HEK293 (cell line): ENCODE measurements at regions not wholly inside any gene's neighbourhood (a gene's known extent, or its start where the extent isn't known, plus 50 kb on each side); places are given as distances from the start of the nearest gene placed in this dataset.

Experiments
- RBAK ChIP-seq: fragments of 450-650 bp; formaldehyde crosslinking; IDR thresholded peaks from 2 replicates; pipeline ENCODE4 v1.5.1; 2016; ENCODE audit warnings: missing biosample characterization, missing genetic modification characterization
- ZBTB8A ChIP-seq: fragments of 450-650 bp; formaldehyde crosslinking; IDR thresholded peaks from 2 replicates; pipeline ENCODE4 v1.5.1; 2016; ENCODE audit warnings: missing biosample characterization, missing genetic modification characterization
- ZNF138 ChIP-seq: fragments of 450-650 bp; formaldehyde crosslinking; IDR thresholded peaks from 2 replicates; pipeline ENCODE4 v1.5.1; 2016; ENCODE audit warnings: missing biosample characterization, missing genetic modification characterization, borderline replicate concordance
- ZNF140 ChIP-seq: fragments of 450-650 bp; formaldehyde crosslinking; IDR thresholded peaks from 2 replicates; pipeline ENCODE4 v1.5.1; 2016; ENCODE audit warnings: missing biosample characterization, missing genetic modification characterization
- ZNF2 ChIP-seq: fragments of 450-650 bp; formaldehyde crosslinking; IDR thresholded peaks from 2 replicates; pipeline ENCODE4 v1.5.1; 2016; ENCODE audit warnings: missing biosample characterization, missing genetic modification characterization
- ZNF24 ChIP-seq: fragments of 450-650 bp; formaldehyde crosslinking; IDR thresholded peaks from 2 replicates; pipeline ENCODE4 v1.5.1; 2016; ENCODE audit warnings: missing biosample characterization, missing genetic modification characterization
- ZNF629 ChIP-seq: fragments of 450-650 bp; formaldehyde crosslinking; IDR thresholded peaks from 2 replicates; pipeline ENCODE4 v1.5.1; 2017; ENCODE audit warnings: missing biosample characterization, missing genetic modification characterization
- ZNF837 ChIP-seq: fragments of 450-650 bp; formaldehyde crosslinking; IDR thresholded peaks from 2 replicates; pipeline ENCODE4 v1.5.1; 2016; ENCODE audit warnings: missing biosample characterization, missing genetic modification characterization
- TF ChIP-seq, protein P1 (sequence below): fragments of 450-650 bp; formaldehyde crosslinking; IDR thresholded peaks from 2 replicates; pipeline ENCODE4 v1.5.1; 2016; ENCODE audit warnings: missing biosample characterization, missing genetic modification characterization
- TF ChIP-seq, protein P2 (sequence below): fragments of 450-650 bp; formaldehyde crosslinking; IDR thresholded peaks from 2 replicates; pipeline ENCODE4 v1.5.1; 2016; ENCODE audit warnings: missing biosample characterization, missing genetic modification characterization, borderline replicate concordance

DNA sequence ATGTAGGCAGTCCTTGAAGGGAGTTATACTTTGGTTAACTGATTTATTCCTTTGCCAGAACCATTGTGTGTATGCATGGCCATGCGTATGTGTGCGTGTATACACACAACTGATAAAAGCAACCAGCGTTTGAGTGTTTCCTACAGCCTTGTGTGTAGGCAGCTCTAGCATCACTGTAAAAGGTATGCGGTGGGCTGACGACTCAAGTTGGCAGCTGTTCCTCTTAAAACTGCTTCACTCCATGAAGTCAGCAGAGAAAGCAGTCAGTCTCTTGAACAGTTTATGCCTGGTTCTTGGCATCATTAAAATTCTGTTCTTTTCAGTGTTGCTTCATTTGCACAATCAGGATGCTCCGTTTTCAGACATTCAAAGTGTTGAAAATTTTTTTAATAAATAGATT, 103.5 kb upstream of the FRMPD4 start:
- TF ChIP-seq, protein P1, sequence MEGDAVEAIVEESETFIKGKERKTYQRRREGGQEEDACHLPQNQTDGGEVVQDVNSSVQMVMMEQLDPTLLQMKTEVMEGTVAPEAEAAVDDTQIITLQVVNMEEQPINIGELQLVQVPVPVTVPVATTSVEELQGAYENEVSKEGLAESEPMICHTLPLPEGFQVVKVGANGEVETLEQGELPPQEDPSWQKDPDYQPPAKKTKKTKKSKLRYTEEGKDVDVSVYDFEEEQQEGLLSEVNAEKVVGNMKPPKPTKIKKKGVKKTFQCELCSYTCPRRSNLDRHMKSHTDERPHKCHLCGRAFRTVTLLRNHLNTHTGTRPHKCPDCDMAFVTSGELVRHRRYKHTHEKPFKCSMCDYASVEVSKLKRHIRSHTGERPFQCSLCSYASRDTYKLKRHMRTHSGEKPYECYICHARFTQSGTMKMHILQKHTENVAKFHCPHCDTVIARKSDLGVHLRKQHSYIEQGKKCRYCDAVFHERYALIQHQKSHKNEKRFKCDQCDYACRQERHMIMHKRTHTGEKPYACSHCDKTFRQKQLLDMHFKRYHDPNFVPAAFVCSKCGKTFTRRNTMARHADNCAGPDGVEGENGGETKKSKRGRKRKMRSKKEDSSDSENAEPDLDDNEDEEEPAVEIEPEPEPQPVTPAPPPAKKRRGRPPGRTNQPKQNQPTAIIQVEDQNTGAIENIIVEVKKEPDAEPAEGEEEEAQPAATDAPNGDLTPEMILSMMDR (tag by site-specific recombination) = no peak
- TF ChIP-seq ZNF24 (tag by site-specific recombination) (no peak), ZNF140 (tag by site-specific recombination) (no peak), ZNF138 (tag by site-specific recombination) (no peak), ZNF629 (tag by site-specific recombination) (no peak), ZNF2 (tag by site-specific recombination) (no peak), ZBTB8A (tag by site-specific recombination) (no peak), ZNF837 (tag by site-specific recombination) (no peak), RBAK (tag by site-specific recombination) (no peak)
- TF ChIP-seq, protein P2, sequence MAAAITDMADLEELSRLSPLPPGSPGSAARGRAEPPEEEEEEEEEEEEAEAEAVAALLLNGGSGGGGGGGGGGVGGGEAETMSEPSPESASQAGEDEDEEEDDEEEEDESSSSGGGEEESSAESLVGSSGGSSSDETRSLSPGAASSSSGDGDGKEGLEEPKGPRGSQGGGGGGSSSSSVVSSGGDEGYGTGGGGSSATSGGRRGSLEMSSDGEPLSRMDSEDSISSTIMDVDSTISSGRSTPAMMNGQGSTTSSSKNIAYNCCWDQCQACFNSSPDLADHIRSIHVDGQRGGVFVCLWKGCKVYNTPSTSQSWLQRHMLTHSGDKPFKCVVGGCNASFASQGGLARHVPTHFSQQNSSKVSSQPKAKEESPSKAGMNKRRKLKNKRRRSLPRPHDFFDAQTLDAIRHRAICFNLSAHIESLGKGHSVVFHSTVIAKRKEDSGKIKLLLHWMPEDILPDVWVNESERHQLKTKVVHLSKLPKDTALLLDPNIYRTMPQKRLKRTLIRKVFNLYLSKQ (tag by site-specific recombination) = no peak
